ENCODE measurements at regions not wholly inside any gene's neighbourhood (a gene's known extent, or its start where the extent isn't known, plus 50 kb on each side); places are given as distances from the start of the nearest gene placed in this dataset.

DNA sequence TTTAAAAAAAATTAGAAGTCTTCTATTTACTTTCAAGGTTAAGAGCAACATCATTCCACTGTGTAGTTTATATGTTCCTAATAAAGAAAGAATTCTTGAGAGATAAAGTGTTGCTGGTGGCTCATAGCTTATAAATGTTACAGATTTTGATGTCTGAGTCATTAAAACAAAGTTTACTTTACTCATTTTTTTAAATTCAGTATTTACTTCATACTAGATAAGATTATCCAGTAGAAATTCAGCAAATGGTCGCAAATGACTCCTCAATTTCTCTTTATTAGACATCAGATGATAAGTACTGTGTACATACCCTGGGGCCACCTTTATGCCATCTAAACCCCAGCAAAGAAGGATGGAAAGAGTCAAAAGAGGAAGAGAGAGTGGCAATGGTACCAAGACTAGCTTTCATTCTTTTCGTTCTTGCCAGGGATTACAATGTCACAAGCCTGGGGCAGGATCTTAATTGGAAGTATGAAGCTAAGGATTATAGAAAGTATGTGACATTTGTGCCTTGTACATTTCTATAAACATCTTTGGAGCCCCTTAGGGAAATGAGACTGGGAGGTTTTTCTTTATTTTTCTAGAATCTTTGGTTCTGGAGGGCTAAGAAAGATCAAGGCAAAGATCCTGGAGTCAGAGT is 206.1 kb downstream of the CHRM2 start:
- Histone ChIP-seq H3K9me3 (no peaks in the 10 kb centered on the region), H3K4me3 (no peak overlapping the region), H3K36me3 (no peaks in the 10 kb centered on the region), H3K27ac (no peak overlapping the region), H3K4me1 (no peaks in the 10 kb centered on the region), H3K27me3 (no peaks in the 10 kb centered on the region)
- no peak for TF ChIP-seq POLR2A (IDR thresholded peaks at IDR 0.05)
- TF ChIP-seq, protein P1, sequence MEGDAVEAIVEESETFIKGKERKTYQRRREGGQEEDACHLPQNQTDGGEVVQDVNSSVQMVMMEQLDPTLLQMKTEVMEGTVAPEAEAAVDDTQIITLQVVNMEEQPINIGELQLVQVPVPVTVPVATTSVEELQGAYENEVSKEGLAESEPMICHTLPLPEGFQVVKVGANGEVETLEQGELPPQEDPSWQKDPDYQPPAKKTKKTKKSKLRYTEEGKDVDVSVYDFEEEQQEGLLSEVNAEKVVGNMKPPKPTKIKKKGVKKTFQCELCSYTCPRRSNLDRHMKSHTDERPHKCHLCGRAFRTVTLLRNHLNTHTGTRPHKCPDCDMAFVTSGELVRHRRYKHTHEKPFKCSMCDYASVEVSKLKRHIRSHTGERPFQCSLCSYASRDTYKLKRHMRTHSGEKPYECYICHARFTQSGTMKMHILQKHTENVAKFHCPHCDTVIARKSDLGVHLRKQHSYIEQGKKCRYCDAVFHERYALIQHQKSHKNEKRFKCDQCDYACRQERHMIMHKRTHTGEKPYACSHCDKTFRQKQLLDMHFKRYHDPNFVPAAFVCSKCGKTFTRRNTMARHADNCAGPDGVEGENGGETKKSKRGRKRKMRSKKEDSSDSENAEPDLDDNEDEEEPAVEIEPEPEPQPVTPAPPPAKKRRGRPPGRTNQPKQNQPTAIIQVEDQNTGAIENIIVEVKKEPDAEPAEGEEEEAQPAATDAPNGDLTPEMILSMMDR (IDR thresholded peaks at IDR 0.05): no peak
- TF ChIP-seq POLR2AphosphoS5 (IDR thresholded peaks at IDR 0.05): no peak
- TF ChIP-seq EP300 (IDR thresholded peaks at IDR 0.05): no peak
- WGBS, 2 donors (ENCODE audit: low coverage in 1 of 2): 29% methylated on average over 1 to 2 of the region's 2 CpGs
- ATAC-seq: no peak

DNA sequence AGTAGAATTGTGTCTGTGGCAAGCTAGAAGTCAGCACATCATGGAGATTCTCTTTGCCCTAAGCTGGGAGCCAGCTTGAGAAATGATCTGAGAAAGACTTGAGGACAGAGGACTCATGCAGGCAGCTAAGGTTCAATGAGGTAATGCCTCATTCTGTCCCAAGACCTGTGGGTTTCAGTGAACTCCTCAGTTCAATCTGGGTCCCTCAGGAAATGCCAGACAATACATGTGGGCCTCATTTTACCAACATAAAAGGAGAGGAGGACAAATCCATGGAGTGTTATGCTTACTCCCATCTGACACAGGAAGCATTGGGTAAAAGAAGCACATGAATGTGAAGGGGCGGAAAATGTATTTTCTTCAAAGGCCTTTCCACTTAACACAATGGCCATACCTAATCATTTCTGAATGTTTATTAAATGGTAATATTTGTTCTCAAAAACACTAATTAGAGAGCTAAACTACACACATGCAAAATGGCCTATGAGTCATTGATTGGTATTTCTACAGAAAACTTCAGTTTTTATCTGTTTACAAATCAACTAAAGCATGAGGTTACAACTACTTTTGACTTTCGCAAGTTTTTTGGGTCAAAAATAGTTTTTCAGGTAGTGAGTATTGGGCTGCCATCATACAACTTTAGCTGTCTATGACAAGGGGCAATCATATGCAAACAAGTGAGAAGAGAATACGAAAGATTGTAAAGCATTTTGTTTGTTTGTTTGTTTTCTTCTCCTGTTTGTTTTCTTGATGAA is 205.3 kb downstream of the CHRM2 start:
- ATAC-seq: no peak
- Histone ChIP-seq H3K27me3 (no peaks in the 10 kb centered on the region), H3K36me3 (no peaks in the 10 kb centered on the region), H3K4me3 (no peak overlapping the region), H3K9me3 (no peaks in the 10 kb centered on the region), H3K27ac (no peak overlapping the region), H3K4me1 (no peaks in the 10 kb centered on the region)
- TF ChIP-seq EP300 (IDR thresholded peaks at IDR 0.05) (no peak), POLR2A (IDR thresholded peaks at IDR 0.05) (no peak), POLR2AphosphoS5 (IDR thresholded peaks at IDR 0.05) (no peak)
- TF ChIP-seq, protein P1 (IDR thresholded peaks at IDR 0.05): no peak
- WGBS, 2 donors (ENCODE audit: low coverage in 1 of 2): 90 to 100% methylated on average over 3 of the region's 3 CpGs

Measured in gastroesophageal sphincter (tissue), 4 donors.